K562 (cell line): ENCODE measurements at regions not wholly inside any gene's neighbourhood (a gene's known extent, or its start where the extent isn't known, plus 50 kb on each side); places are given as distances from the start of the nearest gene placed in this dataset.

ENCODE experiments used
- ATAC-seq: fragments of 200-7000 bp; cut with Tn5 transposase; 3 replicates; pipeline ENCODE4 v1.9.1; 2020; ENCODE audit warnings: moderate library complexity
- BruUV-seq: library from RNA; stranded (reverse); fragments of 400-500 nt; replicated peaks from 2 replicates; lab custom pipeline; 2021; lab: Mats Ljungman, UMichigan
- CTCF ChIA-PET: fragments of 300-600 bp; formaldehyde crosslinking; extraction: SDS; loops from one replicate; lab custom pipeline; 2021; ENCODE audit warnings: low intra/inter-chr PET ratio; lab: Yijun Ruan, JAX
- POLR2A ChIA-PET: fragments of 300-600, 350-650 bp; sonication (Branson Sonifier 250); formaldehyde crosslinking; extraction: SDS; loops from one replicate; lab custom pipeline; 2021; ENCODE audit warnings: antibody characterized with exemption, inconsistent platforms; lab: Yijun Ruan, JAX
- DNase-seq, 4 experiments: peaks; one replicate each; pipeline versions ENCODE4 v3.0.0 to v3.0.0-alpha.2; 2011 to 2018; ENCODE audit warnings: low spot score in 3 of 4, mixed read lengths in 3 of 4; ENCODE audit errors: extremely low read depth in 1 of 4
- FAIRE-seq: peaks from 2 replicates; lab custom pipeline; 2011; peaks lifted over from hg19 to GRCh38; lab: Jason Lieb, UNC
- H2AFZ ChIP-seq: 2 replicates; pipeline ENCODE4 v1.6.0; 2011; ENCODE audit warnings: low read depth, low read length, control low read depth, inconsistent platforms
- H3K27ac ChIP-seq: fragments of 200-600 bp; 3 replicates; pipeline ENCODE4 v1.8.0; 2011; ENCODE audit warnings: low read depth, mild to moderate bottlenecking, control low read depth, inconsistent platforms, low read length, moderate library complexity, mixed read lengths; ENCODE audit errors: extremely low read depth
- H3K27me3 ChIP-seq, 2 experiments: fragments of 300-600 bp in 1 of 2; 2 replicates in 1 of 2; 3 replicates in 1 of 2; pipeline versions ENCODE4 v1.6.0 to v1.8.0; 2011; ENCODE audit warnings: inconsistent platforms in 2 of 2, low read length in 2 of 2, mild to moderate bottlenecking in 1 of 2, mixed read lengths in 1 of 2, moderate library complexity in 1 of 2; ENCODE audit not compliant: control insufficient read depth in 2 of 2, insufficient read depth in 2 of 2
- H3K36me3 ChIP-seq: fragments of 300-600 bp; 3 replicates; pipeline ENCODE4 v1.8.0; 2011; ENCODE audit warnings: mild to moderate bottlenecking, low read length, inconsistent platforms; ENCODE audit not compliant: control insufficient read depth, insufficient read depth
- H3K4me1 ChIP-seq, 2 experiments: fragments of 200-600 bp in 1 of 2; replicated peaks in 1 of 2; 2 replicates in 1 of 2; 3 replicates in 1 of 2; pipeline versions ENCODE4 v1.5.1 to v1.8.0; 2011; ENCODE audit warnings: inconsistent platforms in 2 of 2, low read length in 2 of 2, mild to moderate bottlenecking in 1 of 2, mixed read lengths in 1 of 2, moderate library complexity in 1 of 2; ENCODE audit not compliant: control insufficient read depth in 2 of 2, insufficient read depth in 2 of 2
- H3K4me2 ChIP-seq: 2 replicates; pipeline ENCODE4 v1.6.1; 2011; ENCODE audit warnings: low read length, control low read depth, inconsistent platforms, mixed read lengths; ENCODE audit not compliant: insufficient read depth
- H3K4me3 ChIP-seq: fragments of 200-600 bp; sonication (generic), shearing (Covaris generic); 2 replicates; pipeline ENCODE4 v1.5.1; 2016; ENCODE audit warnings: control low read depth, inconsistent platforms
- H3K79me2 ChIP-seq: fragments of 200-600 bp; 3 replicates; pipeline ENCODE4 v1.8.0; 2011; ENCODE audit warnings: low read length, inconsistent platforms; ENCODE audit not compliant: control insufficient read depth, insufficient read depth
- H3K9ac ChIP-seq, 2 experiments: 2 replicates each; pipeline versions ENCODE4 v1.6.0 to v1.6.1; 2011; ENCODE audit warnings: low read depth in 2 of 2, low read length in 2 of 2, control low read depth in 1 of 2, inconsistent platforms in 1 of 2, mild to moderate bottlenecking in 1 of 2, mixed read lengths in 1 of 2; ENCODE audit not compliant: insufficient read depth in 1 of 2
- H3K9me1 ChIP-seq: one replicate; pipeline ENCODE4 v1.6.0; 2011; ENCODE audit warnings: inconsistent platforms, mild to moderate bottlenecking, low read length, moderate library complexity; ENCODE audit not compliant: control insufficient read depth, insufficient read depth
- H3K9me3 ChIP-seq: replicated peaks from 2 replicates; pipeline ENCODE4 v1.5.1; 2011; ENCODE audit warnings: low read depth, low read length, inconsistent platforms; ENCODE audit not compliant: control insufficient read depth, insufficient read depth
- H4K20me1 ChIP-seq: replicated peaks from 2 replicates; pipeline ENCODE4 v1.6.1; 2011; ENCODE audit warnings: low read length, inconsistent platforms, mixed read lengths; ENCODE audit not compliant: control insufficient read depth, insufficient read depth
- BCOR ChIP-seq: fragments of 450-650 bp; IDR thresholded peaks from 2 replicates; pipeline ENCODE4 v1.6.1; 2016
- CAMTA2 ChIP-seq: fragments of 250-450 bp; sonication (Bioruptor Pico); conservative IDR thresholded peaks from 2 replicates; pipeline ENCODE4 v1.5.1; 2022
- ETV5 ChIP-seq: sonication (generic); formaldehyde crosslinking; IDR thresholded peaks from 2 replicates; pipeline ENCODE4 v1.4.0; 2020; ENCODE audit warnings: low read depth, mild to moderate bottlenecking, missing genetic modification reagents
- RBM25 ChIP-seq: fragments of 200-400 bp; formaldehyde crosslinking; IDR thresholded peaks from 2 replicates; pipeline ENCODE4 v1.6.1; 2018; ENCODE audit warnings: low read length, low read depth, moderate library complexity; ENCODE audit not compliant: severe bottlenecking
- ZFP36 ChIP-seq: fragments of 150-350 bp; IDR thresholded peaks from 2 replicates; pipeline ENCODE4 v1.6.1; 2018; ENCODE audit warnings: low read length, low read depth; ENCODE audit not compliant: partially characterized antibody
- ZNF512 ChIP-seq: IDR thresholded peaks from 2 replicates; pipeline ENCODE4 v1.6.1; 2016; ENCODE audit warnings: missing genetic modification characterization, missing compliant biosample characterization
- WGBS: fragments of 100-300 bp; shearing (Covaris generic); methylation state at CpG from one replicate; pipeline ENCODE4 v1.1.6; 2016; ENCODE audit warnings: low coverage, mixed read lengths; ENCODE audit not compliant: insufficient coverage; ENCODE audit errors: missing lambda C conversion rate; 5-methylcytosine and 5-hydroxymethylcytosine counted together
- in situ Hi-C: fragments of 300-500 bp; cut with MboI; formaldehyde crosslinking; loops from 4 replicates; pipeline ENCODE4 v1.15.0; 2018; ENCODE audit warnings: inconsistent platforms, mixed read lengths
- intact Hi-C: fragments of 100-400 bp; cut with micrococcal nuclease; formaldehyde crosslinking; loops from 2 replicates; pipeline ENCODE4 v1.14.2; 2022

- no peak for TF ChIP-seq ZNF512 (tag)
- TF ChIP-seq ETV5 (CRISPR knock-in tag) = no peak
These were observed 98.4 kb upstream of the CPLX2 start (continued) for GRCh38 chr5:175772747-175773533.

- Histone ChIP-seq H4K20me1 (0 out of 2 replicates have a peak, but pooled peaks cover 3% of the 10 kb centered on the region), H3K27ac (no peak overlapping the region), H3K9me3 (no peaks in the 10 kb centered on the region), H2AFZ (no peak overlapping the region), H3K79me2 (no peaks in the 10 kb centered on the region), H3K36me3 (no peaks in the 10 kb centered on the region), H3K4me2 (no peak overlapping the region), H3K9ac (no peak overlapping the region), H3K4me3 (no peak overlapping the region), H3K27me3 (peaks cover 8 to 18% of the 10 kb centered on the region in 2 experiments; a peak in 4 of 5 replicates), H3K4me1 (peaks cover 0 to 10% of the 10 kb centered on the region in 2 experiments; a peak in 2 of 5 replicates), H3K9me1 (no peaks in the 10 kb centered on the region)
- intact Hi-C loops = no loop called here
- POLR2A ChIA-PET = interaction anchor here (0.6 kb wide), 1 partner anchor 42 kb away, joined by 3 read pairs; no protein-coding TSS in a partner anchor
- CTCF ChIA-PET = no interaction called here
- in situ Hi-C loops = no loop called here
- ATAC-seq (no peak), DNase-seq (no peak), FAIRE-seq (no peak)
- WGBS = 0% methylated on average over 11 of the region's 12 CpGs
- no peak for TF ChIP-seq CAMTA2 (CRISPR knock-in tag)
- 0 out of 2 replicates have a peak, but pooled peaks have one; percentile 29 for TF ChIP-seq BCOR
- TF ChIP-seq ZFP36 = peak; percentile 67
- peak; percentile 62 for TF ChIP-seq RBM25
- no TSS peak for BruUV-seq
These were observed 97.8 kb upstream of the CPLX2 start for GRCh38 chr5:175773534-175774070.
